ENCODE measurements at regions not wholly inside any gene's neighbourhood (a gene's known extent, or its start where the extent isn't known, plus 50 kb on each side); places are given as distances from the start of the nearest gene placed in this dataset.
A peak's percentile ranks its signal among the peaks of the same experiment; 100 is the strongest.

DNA sequence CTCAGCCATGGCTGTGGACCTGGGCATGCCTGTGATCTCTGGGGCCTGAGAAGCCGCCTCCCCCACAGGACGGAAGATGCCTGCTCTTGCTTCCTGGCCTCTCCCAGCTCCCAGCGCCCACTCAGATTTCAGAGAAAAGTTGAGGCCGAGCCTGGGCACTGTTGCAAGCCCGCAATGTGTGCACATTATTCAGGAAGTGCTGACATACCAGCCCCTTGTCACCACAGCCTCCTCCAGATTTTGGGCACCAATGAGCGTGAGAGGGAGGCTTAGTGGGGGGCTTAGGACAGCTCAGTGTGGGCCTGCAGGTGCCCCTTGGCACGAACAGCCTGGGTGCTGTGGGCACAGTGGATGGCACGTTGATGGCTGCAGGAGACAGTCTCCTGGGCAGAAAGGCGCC is 1400.9 kb upstream of the ALCAM start:
- Mint-ChIP-seq H3K4me3 (ENCODE audit: unreplicated experiment) (no peak overlapping the region), H3K4me1 (ENCODE audit: low read depth) (peaks cover 13% of the 10 kb centered on the region), H3K27me3 (ENCODE audit: low read depth) (no peaks in the 10 kb centered on the region), H3K27ac (ENCODE audit: unreplicated experiment) (no peak overlapping the region), H3K36me3 (ENCODE audit: low read depth) (no peaks in the 10 kb centered on the region), H3K9me3 (ENCODE audit: low read depth) (peaks cover 2% of the 10 kb centered on the region)
- TF ChIP-seq, protein P1, sequence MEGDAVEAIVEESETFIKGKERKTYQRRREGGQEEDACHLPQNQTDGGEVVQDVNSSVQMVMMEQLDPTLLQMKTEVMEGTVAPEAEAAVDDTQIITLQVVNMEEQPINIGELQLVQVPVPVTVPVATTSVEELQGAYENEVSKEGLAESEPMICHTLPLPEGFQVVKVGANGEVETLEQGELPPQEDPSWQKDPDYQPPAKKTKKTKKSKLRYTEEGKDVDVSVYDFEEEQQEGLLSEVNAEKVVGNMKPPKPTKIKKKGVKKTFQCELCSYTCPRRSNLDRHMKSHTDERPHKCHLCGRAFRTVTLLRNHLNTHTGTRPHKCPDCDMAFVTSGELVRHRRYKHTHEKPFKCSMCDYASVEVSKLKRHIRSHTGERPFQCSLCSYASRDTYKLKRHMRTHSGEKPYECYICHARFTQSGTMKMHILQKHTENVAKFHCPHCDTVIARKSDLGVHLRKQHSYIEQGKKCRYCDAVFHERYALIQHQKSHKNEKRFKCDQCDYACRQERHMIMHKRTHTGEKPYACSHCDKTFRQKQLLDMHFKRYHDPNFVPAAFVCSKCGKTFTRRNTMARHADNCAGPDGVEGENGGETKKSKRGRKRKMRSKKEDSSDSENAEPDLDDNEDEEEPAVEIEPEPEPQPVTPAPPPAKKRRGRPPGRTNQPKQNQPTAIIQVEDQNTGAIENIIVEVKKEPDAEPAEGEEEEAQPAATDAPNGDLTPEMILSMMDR (IDR thresholded peaks at IDR 0.05) = no peak
- peak; percentile 68 for DNase-seq (ENCODE audit: low spot score)

DNA sequence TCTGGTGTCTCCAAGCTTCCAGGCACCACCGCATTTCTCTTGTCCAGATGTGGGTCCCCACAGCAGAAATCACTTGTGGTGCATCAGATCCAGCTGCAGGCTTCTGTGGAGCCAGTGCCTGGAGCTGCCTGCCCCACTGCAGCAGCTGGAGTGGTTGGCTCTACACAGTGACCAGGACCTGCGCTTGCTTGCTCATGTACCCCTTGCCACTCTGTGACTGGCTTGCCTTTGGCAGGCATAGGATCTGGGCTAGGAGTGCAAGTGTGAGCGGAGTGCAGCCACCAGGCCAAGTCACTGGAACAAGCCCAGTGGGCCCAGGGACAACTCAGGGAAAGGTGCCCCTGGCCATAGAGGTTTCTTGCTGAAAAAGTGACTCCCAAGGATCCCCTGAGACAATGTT is 1400.0 kb upstream of the ALCAM start:
- H3K36me3 Mint-ChIP-seq (ENCODE audit: low read depth) = no peaks in the 10 kb centered on the region
- no peak overlapping the region for H3K27ac Mint-ChIP-seq (ENCODE audit: unreplicated experiment)
- H3K4me1 Mint-ChIP-seq (ENCODE audit: low read depth) = peaks cover 12% of the 10 kb centered on the region
- peak; percentile 44 for DNase-seq (ENCODE audit: low spot score)
- TF ChIP-seq, protein P1 (IDR thresholded peaks at IDR 0.05) = no peak
- H3K9me3 Mint-ChIP-seq (ENCODE audit: low read depth) = peaks cover 2% of the 10 kb centered on the region
- H3K4me3 Mint-ChIP-seq (ENCODE audit: unreplicated experiment) = no peak overlapping the region
- H3K27me3 Mint-ChIP-seq (ENCODE audit: low read depth) = no peaks in the 10 kb centered on the region

DNA sequence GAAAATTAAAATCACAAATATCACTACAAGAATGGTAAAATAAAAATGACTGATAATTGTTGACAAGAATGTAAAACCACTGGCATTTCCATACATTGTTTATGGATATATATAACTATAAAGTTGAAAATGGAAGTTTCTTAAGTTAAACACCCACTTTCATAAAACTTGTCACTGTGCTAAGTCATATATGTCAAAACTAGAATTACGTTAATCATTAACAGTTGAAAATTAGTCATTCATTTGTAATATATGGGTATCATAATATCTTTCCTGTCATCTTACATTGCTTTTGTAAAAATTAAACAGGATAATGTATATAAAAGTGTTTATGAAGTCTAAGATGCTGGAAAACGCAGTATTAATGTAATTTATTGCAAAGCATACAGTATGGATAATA is 1398.6 kb upstream of the ALCAM start:
- H3K4me3 Mint-ChIP-seq (ENCODE audit: unreplicated experiment) = no peak overlapping the region
- peaks cover 2% of the 10 kb centered on the region for H3K9me3 Mint-ChIP-seq (ENCODE audit: low read depth)
- no peaks in the 10 kb centered on the region for H3K4me1 Mint-ChIP-seq (ENCODE audit: low read depth)
- no peaks in the 10 kb centered on the region for H3K27me3 Mint-ChIP-seq (ENCODE audit: low read depth)
- DNase-seq (ENCODE audit: low spot score) = no peak
- no peaks in the 10 kb centered on the region for H3K36me3 Mint-ChIP-seq (ENCODE audit: low read depth)
- TF ChIP-seq, protein P1 (IDR thresholded peaks at IDR 0.05) = no peak
- no peak overlapping the region for H3K27ac Mint-ChIP-seq (ENCODE audit: unreplicated experiment)

DNA sequence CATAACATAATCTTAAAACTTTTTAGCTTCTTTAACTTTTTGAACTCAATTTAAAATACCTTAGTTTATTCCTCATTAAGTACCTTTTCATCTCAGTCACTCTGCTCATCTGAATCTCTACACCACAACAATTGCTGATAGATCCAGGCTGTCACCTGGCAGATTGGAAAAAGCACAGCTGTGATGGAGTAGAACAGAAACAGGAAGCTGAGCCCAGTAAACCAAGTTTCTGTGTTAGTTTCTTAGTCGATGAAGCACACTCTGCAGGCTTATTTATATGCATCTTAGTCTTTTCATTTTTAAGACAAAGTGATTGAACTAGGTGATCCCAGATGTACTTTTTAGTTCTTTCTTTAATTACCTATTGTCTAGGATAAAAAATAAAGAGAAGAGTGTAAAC is 1398.0 kb upstream of the ALCAM start:
- H3K27me3 Mint-ChIP-seq (ENCODE audit: low read depth) = no peaks in the 10 kb centered on the region
- no peak for DNase-seq (ENCODE audit: low spot score)
- no peak overlapping the region for H3K27ac Mint-ChIP-seq (ENCODE audit: unreplicated experiment)
- H3K4me1 Mint-ChIP-seq (ENCODE audit: low read depth) = no peaks in the 10 kb centered on the region
- TF ChIP-seq, protein P1 (IDR thresholded peaks at IDR 0.05) = no peak
- no peak overlapping the region for H3K4me3 Mint-ChIP-seq (ENCODE audit: unreplicated experiment)
- peaks cover 2% of the 10 kb centered on the region for H3K9me3 Mint-ChIP-seq (ENCODE audit: low read depth)
- H3K36me3 Mint-ChIP-seq (ENCODE audit: low read depth) = no peaks in the 10 kb centered on the region

DNA sequence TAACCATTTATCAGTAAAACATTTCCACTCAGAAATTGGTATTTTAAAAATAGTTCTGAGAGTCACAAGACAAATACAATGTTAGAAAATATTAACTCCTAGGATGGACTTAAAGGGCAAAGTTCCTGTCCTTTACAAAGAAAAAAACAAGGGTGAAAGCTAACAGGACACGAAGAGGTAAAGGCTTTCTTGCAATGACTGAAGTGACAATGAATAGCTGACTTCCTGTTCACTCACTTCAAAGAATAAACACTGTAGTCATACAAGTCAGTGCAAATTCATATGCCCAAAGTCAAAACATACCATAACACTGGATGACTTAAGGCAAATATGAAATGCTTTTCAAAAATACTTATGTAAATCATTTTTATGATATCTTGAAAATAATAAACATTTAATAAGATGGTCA is 1389.8 kb upstream of the ALCAM start:
- H3K27ac Mint-ChIP-seq (ENCODE audit: unreplicated experiment) = no peak overlapping the region
- no peak for DNase-seq (ENCODE audit: low spot score)
- H3K27me3 Mint-ChIP-seq (ENCODE audit: low read depth) = peaks cover 1% of the 10 kb centered on the region
- TF ChIP-seq, protein P1 (IDR thresholded peaks at IDR 0.05) = no peak
- no peak overlapping the region for H3K4me3 Mint-ChIP-seq (ENCODE audit: unreplicated experiment)
- H3K36me3 Mint-ChIP-seq (ENCODE audit: low read depth) = no peaks in the 10 kb centered on the region
- H3K4me1 Mint-ChIP-seq (ENCODE audit: low read depth) = no peaks in the 10 kb centered on the region
- H3K9me3 Mint-ChIP-seq (ENCODE audit: low read depth) = no peaks in the 10 kb centered on the region
